Hepatocyte (in vitro differentiated cells): ENCODE measurements at regions not wholly inside any gene's neighbourhood (a gene's known extent, or its start where the extent isn't known, plus 50 kb on each side); places are given as distances from the start of the nearest gene placed in this dataset.

ENCODE experiments used
- EZH2phosphoT487 ChIP-seq: fragments of 200-600 bp; sonication (generic); IDR thresholded peaks from one replicate; pipeline ENCODE4 v1.6.1; 2018; ENCODE audit warnings: antibody characterized with exemption, mild to moderate bottlenecking, low read depth, moderate library complexity; ENCODE audit not compliant: unreplicated experiment, severe bottlenecking
- TF ChIP-seq, protein P1 (sequence below): fragments of 200-600 bp; sonication (generic); IDR thresholded peaks from 2 replicates; pipeline ENCODE4 v1.5.1; 2016; ENCODE audit warnings: antibody characterized with exemption, mild to moderate bottlenecking; ENCODE audit not compliant: poor library complexity

DNA sequence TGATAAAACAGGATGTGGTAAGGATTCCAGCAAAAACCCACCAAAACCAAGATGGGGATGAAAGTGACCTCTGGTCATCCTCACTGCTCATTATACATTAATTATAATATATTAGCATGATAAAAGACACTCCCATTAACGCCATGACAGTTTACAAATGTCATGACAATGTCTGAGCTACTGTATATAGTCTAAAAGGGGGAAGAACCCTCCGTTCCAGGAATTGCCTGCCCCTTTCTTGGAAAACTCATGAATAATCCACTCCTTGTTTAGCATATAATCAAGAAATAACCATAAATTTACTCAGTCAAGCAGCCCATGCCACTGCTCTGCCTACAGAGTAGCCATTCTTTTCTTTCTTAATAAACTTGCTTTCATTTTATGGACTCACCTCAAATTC is 96.4 kb upstream of the VLDLR start:
- TF ChIP-seq, protein P1, sequence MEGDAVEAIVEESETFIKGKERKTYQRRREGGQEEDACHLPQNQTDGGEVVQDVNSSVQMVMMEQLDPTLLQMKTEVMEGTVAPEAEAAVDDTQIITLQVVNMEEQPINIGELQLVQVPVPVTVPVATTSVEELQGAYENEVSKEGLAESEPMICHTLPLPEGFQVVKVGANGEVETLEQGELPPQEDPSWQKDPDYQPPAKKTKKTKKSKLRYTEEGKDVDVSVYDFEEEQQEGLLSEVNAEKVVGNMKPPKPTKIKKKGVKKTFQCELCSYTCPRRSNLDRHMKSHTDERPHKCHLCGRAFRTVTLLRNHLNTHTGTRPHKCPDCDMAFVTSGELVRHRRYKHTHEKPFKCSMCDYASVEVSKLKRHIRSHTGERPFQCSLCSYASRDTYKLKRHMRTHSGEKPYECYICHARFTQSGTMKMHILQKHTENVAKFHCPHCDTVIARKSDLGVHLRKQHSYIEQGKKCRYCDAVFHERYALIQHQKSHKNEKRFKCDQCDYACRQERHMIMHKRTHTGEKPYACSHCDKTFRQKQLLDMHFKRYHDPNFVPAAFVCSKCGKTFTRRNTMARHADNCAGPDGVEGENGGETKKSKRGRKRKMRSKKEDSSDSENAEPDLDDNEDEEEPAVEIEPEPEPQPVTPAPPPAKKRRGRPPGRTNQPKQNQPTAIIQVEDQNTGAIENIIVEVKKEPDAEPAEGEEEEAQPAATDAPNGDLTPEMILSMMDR = no peak
- TF ChIP-seq EZH2phosphoT487 = no peak
